H1 (cell line): ENCODE measurements at regions not wholly inside any gene's neighbourhood (a gene's known extent, or its start where the extent isn't known, plus 50 kb on each side); places are given as distances from the start of the nearest gene placed in this dataset.

Experiments used
- CTCF ChIA-PET: fragments of 300-600 bp; sonication (Branson Sonifier 250); formaldehyde crosslinking; loops from one replicate; lab custom pipeline; 2021; ENCODE audit not compliant: partially characterized antibody; lab: Charles Lee
- POLR2A ChIA-PET: fragments of 300-600 bp; sonication (Branson Sonifier 250); formaldehyde crosslinking; loops from one replicate; lab custom pipeline; 2021; ENCODE audit warnings: inconsistent platforms; ENCODE audit not compliant: partially characterized antibody; lab: Charles Lee
- DNase-seq, 2 experiments: peaks; one replicate each; pipeline versions ENCODE4 v3.0.0 to v3.0.0-alpha.2; 2010 to 2022; ENCODE audit warnings: low spot score in 2 of 2, low read depth in 1 of 2, mixed read lengths in 1 of 2
- FAIRE-seq: peaks from 2 replicates; lab custom pipeline; 2011; peaks lifted over from hg19 to GRCh38; lab: Jason Lieb, UNC
- H2AFZ ChIP-seq: 2 replicates; pipeline ENCODE4 v1.8.1; 2012; ENCODE audit warnings: low read length, inconsistent platforms
- H2AK5ac ChIP-seq: 2 replicates; pipeline ENCODE4 v1.6.1; 2013; ENCODE audit warnings: low read depth, low read length
- H2BK120ac ChIP-seq: replicated peaks from 2 replicates; pipeline ENCODE3; 2013; ENCODE audit warnings: low read depth, low read length, inconsistent platforms
- H2BK12ac ChIP-seq: 2 replicates; pipeline ENCODE4 v1.6.1; 2013; ENCODE audit warnings: low read depth, low read length
- H2BK15ac ChIP-seq: 2 replicates; pipeline ENCODE4 v1.6.1; 2013; ENCODE audit warnings: low read length
- H2BK20ac ChIP-seq: 2 replicates; pipeline ENCODE4 v1.6.1; 2013; ENCODE audit warnings: low read length
- H2BK5ac ChIP-seq: 2 replicates; pipeline ENCODE4 v1.6.1; 2013; ENCODE audit warnings: low read depth, low read length
- H3K14ac ChIP-seq: 2 replicates; pipeline ENCODE4 v1.6.1; 2013; ENCODE audit warnings: inconsistent platforms; ENCODE audit not compliant: insufficient read length
- H3K18ac ChIP-seq: 2 replicates; pipeline ENCODE4 v1.6.1; 2013; ENCODE audit warnings: low read length; ENCODE audit errors: extremely low read depth
- H3K23ac ChIP-seq: 2 replicates; pipeline ENCODE4 v1.6.1; 2013; ENCODE audit warnings: inconsistent platforms; ENCODE audit not compliant: insufficient read length
- H3K23me2 ChIP-seq: 2 replicates; pipeline ENCODE4 v1.6.1; 2013; ENCODE audit warnings: low read depth, low read length
- H3K27ac ChIP-seq: 2 replicates; pipeline ENCODE4 v1.6.1; 2011; ENCODE audit warnings: low read depth, low read length, inconsistent platforms
- H3K27me3 ChIP-seq, 4 experiments: replicated peaks in 1 of 4; 1 replicate in 1 of 4; 2 replicates in 3 of 4; pipeline versions ENCODE4 v1.6.1 to v1.8.1; 2011 to 2013; ENCODE audit warnings: low read length in 3 of 4, mild to moderate bottlenecking in 3 of 4, inconsistent platforms in 2 of 4, mixed read lengths in 2 of 4, moderate library complexity in 1 of 4; ENCODE audit not compliant: control insufficient read depth in 3 of 4, insufficient read depth in 3 of 4; ENCODE audit errors: extremely low read depth in 1 of 4
- H3K36me3 ChIP-seq, 4 experiments: 2 replicates each; pipeline versions ENCODE4 v1.6.1 to v1.8.1; 2011 to 2013; ENCODE audit warnings: mild to moderate bottlenecking in 4 of 4, low read length in 3 of 4, moderate library complexity in 2 of 4, control low read depth in 1 of 4, inconsistent platforms in 1 of 4; ENCODE audit not compliant: insufficient read depth in 4 of 4, control insufficient read depth in 2 of 4
- H3K4ac ChIP-seq: replicated peaks from 2 replicates; pipeline ENCODE3; 2013; ENCODE audit warnings: low read length, low read depth, mixed read lengths, inconsistent platforms; ENCODE audit not compliant: insufficient read length
- H3K4me1 ChIP-seq, 4 experiments: replicated peaks in 1 of 4; 1 replicate in 1 of 4; 2 replicates in 3 of 4; pipeline versions ENCODE4 v1.6.1 to v1.8.1; 2011 to 2013; ENCODE audit warnings: low read length in 3 of 4, inconsistent platforms in 2 of 4, mixed read lengths in 1 of 4; ENCODE audit not compliant: insufficient read depth in 4 of 4, control insufficient read depth in 3 of 4
- H3K4me2 ChIP-seq, 2 experiments: 2 replicates each; pipeline versions ENCODE4 v1.6.1 to v1.8.1; 2011 to 2013; ENCODE audit warnings: low read depth in 2 of 2, low read length in 2 of 2, control low read depth in 1 of 2, inconsistent platforms in 1 of 2, mild to moderate bottlenecking in 1 of 2; ENCODE audit not compliant: insufficient read depth in 1 of 2
- H3K4me3 ChIP-seq, 4 experiments: fragments of 200-600, 300-600 bp in 1 of 4; sonication (generic), shearing (Covaris generic), sonication (Bioruptor Twin) in 1 of 4; 2 replicates each; pipeline versions ENCODE4 v1.5.1 to v1.8.1; 2011 to 2016; ENCODE audit warnings: low read length in 4 of 4, low read depth in 3 of 4, control low read depth in 2 of 4, inconsistent platforms in 2 of 4, mild to moderate bottlenecking in 2 of 4, mixed read lengths in 1 of 4, moderate library complexity in 1 of 4; ENCODE audit not compliant: insufficient read depth in 2 of 4; ENCODE audit errors: extremely low read depth in 1 of 4
- H3K56ac ChIP-seq: replicated peaks from 2 replicates; pipeline ENCODE3; 2013; ENCODE audit warnings: low read depth, mild to moderate bottlenecking, mixed read lengths, low read length, inconsistent platforms; ENCODE audit not compliant: insufficient read length
- H3K79me1 ChIP-seq: 2 replicates; pipeline ENCODE4 v1.6.1; 2013; ENCODE audit warnings: low read depth, low read length, control low read depth
- H3K79me2 ChIP-seq, 2 experiments: 2 replicates each; pipeline versions ENCODE4 v1.6.1 to v1.8.1; 2012 to 2013; ENCODE audit warnings: low read length in 2 of 2, mild to moderate bottlenecking in 2 of 2, inconsistent platforms in 1 of 2; ENCODE audit not compliant: insufficient read depth in 2 of 2, control insufficient read depth in 1 of 2
- H3K9ac ChIP-seq, 4 experiments: replicated peaks in 1 of 4; 1 replicate in 1 of 4; 2 replicates in 3 of 4; pipeline versions ENCODE4 v1.6.1 to v1.8.1; 2011 to 2013; ENCODE audit warnings: low read depth in 3 of 4, low read length in 3 of 4, control low read depth in 2 of 4, mild to moderate bottlenecking in 2 of 4, moderate library complexity in 2 of 4, inconsistent platforms in 1 of 4; ENCODE audit errors: extremely low read depth in 1 of 4
- H3K9me3 ChIP-seq, 2 experiments: 2 replicates each; pipeline versions ENCODE4 v1.6.1 to v1.8.1; 2012 to 2013; ENCODE audit warnings: mild to moderate bottlenecking in 2 of 2, moderate library complexity in 2 of 2, control low read depth in 1 of 2, inconsistent platforms in 1 of 2, low read depth in 1 of 2, low read length in 1 of 2, mixed read lengths in 1 of 2; ENCODE audit not compliant: insufficient read depth in 2 of 2
- H4K20me1 ChIP-seq, 2 experiments: replicated peaks in 1 of 2; 2 replicates each; pipeline versions ENCODE3 to v1.8.1; 2011 to 2013; ENCODE audit warnings: inconsistent platforms in 2 of 2, low read length in 2 of 2, mild to moderate bottlenecking in 1 of 2; ENCODE audit not compliant: insufficient read depth in 2 of 2, control insufficient read depth in 1 of 2
- H4K5ac ChIP-seq: 2 replicates; pipeline ENCODE4 v1.6.1; 2013; ENCODE audit warnings: low read length, low read depth, mixed read lengths, inconsistent platforms; ENCODE audit not compliant: insufficient read length
- H4K8ac ChIP-seq: 2 replicates; pipeline ENCODE4 v1.8.0; 2013; ENCODE audit warnings: mild to moderate bottlenecking, moderate library complexity, low read length, inconsistent platforms; ENCODE audit not compliant: insufficient read depth; ENCODE audit errors: extremely low read depth
- H4K91ac ChIP-seq: replicated peaks from 2 replicates; pipeline ENCODE3; 2013; ENCODE audit warnings: low read length, mixed read lengths, inconsistent platforms; ENCODE audit not compliant: insufficient read length
- BCL11A ChIP-seq, 2 experiments: IDR thresholded peaks; one replicate each; pipeline ENCODE4 v1.6.1; 2011; ENCODE audit warnings: low read depth in 2 of 2, low read length in 2 of 2, mild to moderate bottlenecking in 2 of 2
- CREB1 ChIP-seq: IDR thresholded peaks from 2 replicates; pipeline ENCODE4 v1.6.1; 2012; ENCODE audit warnings: inconsistent platforms
- EP300 ChIP-seq, 2 experiments: IDR thresholded peaks; 1 replicate in 1 of 2; 2 replicates in 1 of 2; pipeline ENCODE4 v1.6.1; 2011 to 2012; ENCODE audit warnings: low read depth in 2 of 2, low read length in 2 of 2, mild to moderate bottlenecking in 2 of 2, borderline replicate concordance in 1 of 2, inconsistent platforms in 1 of 2, moderate library complexity in 1 of 2
- GABPA ChIP-seq: IDR thresholded peaks from 2 replicates; pipeline ENCODE4 v1.6.1; 2011; ENCODE audit warnings: mild to moderate bottlenecking, low read length, moderate library complexity, borderline replicate concordance; ENCODE audit not compliant: insufficient read depth
- KDM4A ChIP-seq: IDR thresholded peaks from one replicate; pipeline ENCODE4 v1.7.1; 2012; ENCODE audit warnings: low read depth, mild to moderate bottlenecking, moderate library complexity, low read length, inconsistent platforms; ENCODE audit not compliant: severe bottlenecking
- RXRA ChIP-seq: IDR thresholded peaks from 2 replicates; pipeline ENCODE4 v1.6.1; 2011; ENCODE audit warnings: low read depth, mild to moderate bottlenecking, low read length, moderate library complexity; ENCODE audit not compliant: insufficient read depth
- SP1 ChIP-seq: IDR thresholded peaks from 2 replicates; pipeline ENCODE4 v1.6.1; 2011; ENCODE audit warnings: low read depth, low read length
- SP2 ChIP-seq: IDR thresholded peaks from 2 replicates; pipeline ENCODE4 v1.6.1; 2012; ENCODE audit warnings: mild to moderate bottlenecking, low read length, inconsistent platforms
- SRF ChIP-seq: IDR thresholded peaks from 2 replicates; pipeline ENCODE4 v1.6.1; 2011; ENCODE audit warnings: mild to moderate bottlenecking, low read depth, low read length, moderate library complexity
- TBP ChIP-seq: IDR thresholded peaks from 2 replicates; pipeline ENCODE4 v1.6.1; 2011; ENCODE audit warnings: low read depth, low read length, improper control_type of control experiment
- WGBS, 2 experiments: shearing (Covaris generic) in 1 of 2; methylation state at CpG; one replicate each; pipeline versions ENCODE4 v1.1.6 to v1.1.7; 2013 to 2015; ENCODE audit warnings: low lambda C conversion rate in 2 of 2, mixed read lengths in 2 of 2, inconsistent platforms in 1 of 2, low coverage in 1 of 2, missing lambda C conversion rate in 1 of 2; ENCODE audit not compliant: insufficient replicate concordance in 2 of 2, insufficient coverage in 1 of 2, insufficient read length in 1 of 2; ENCODE audit errors: extremely low coverage in 1 of 2, missing lambda C conversion rate in 1 of 2; 5-methylcytosine and 5-hydroxymethylcytosine counted together
- TF ChIP-seq, protein P1 (sequence below): IDR thresholded peaks from 2 replicates; pipeline ENCODE4 v1.6.1; 2011; ENCODE audit warnings: low read depth, mild to moderate bottlenecking, low read length; ENCODE audit not compliant: insufficient read depth
- TF ChIP-seq, protein P2 (sequence below): IDR thresholded peaks from 2 replicates; pipeline ENCODE4 v1.6.1; 2012; ENCODE audit warnings: low read length, inconsistent platforms

DNA sequence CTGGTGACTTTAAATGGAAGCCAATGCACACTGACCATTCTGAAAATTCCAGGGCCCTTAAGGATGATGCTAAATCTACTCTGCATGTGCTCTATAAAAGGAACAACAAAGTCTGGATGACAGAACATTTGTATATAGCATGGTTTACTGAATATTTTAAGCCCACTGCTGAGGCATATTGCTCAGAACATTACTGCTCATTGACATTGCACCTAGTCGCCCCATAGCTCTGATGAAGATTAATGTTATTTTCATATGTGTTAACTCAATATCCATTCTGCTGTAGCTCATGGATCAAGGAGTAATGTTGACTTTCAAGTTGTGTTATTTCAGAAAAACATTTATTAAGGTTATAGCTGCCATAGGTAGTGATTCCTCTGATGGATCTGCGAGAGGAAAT is 827.5 kb upstream of the CHAC2 start:
- Histone ChIP-seq H3K4me3 (no peak overlapping the region), H3K4me2 (no peak overlapping the region), H2AFZ (no peak overlapping the region), H3K36me3 (no peaks in the 10 kb centered on the region), H4K5ac (no peak overlapping the region), H2AK5ac (no peak overlapping the region), H3K9ac (no peak overlapping the region), H3K79me2 (no peaks in the 10 kb centered on the region), H4K8ac (no peak overlapping the region), H3K23ac (no peak overlapping the region), H2BK15ac (no peak overlapping the region), H3K18ac (no peak overlapping the region), H2BK20ac (no peak overlapping the region), H3K14ac (no peak overlapping the region), H3K4ac (no peak overlapping the region), H4K20me1 (no peaks in the 10 kb centered on the region), H3K27ac (no peak overlapping the region), H3K27me3 (no peaks in the 10 kb centered on the region), H3K23me2 (no peaks in the 10 kb centered on the region), H3K56ac (no peak overlapping the region), H2BK5ac (no peak overlapping the region), H3K9me3 (peaks cover 0 to 10% of the 10 kb centered on the region in 2 experiments; a peak in 1 of 4 replicates), H3K4me1 (no peaks in the 10 kb centered on the region), H4K91ac (no peak overlapping the region), H2BK12ac (no peak overlapping the region), H2BK120ac (no peak overlapping the region), H3K79me1 (no peaks in the 10 kb centered on the region)
- WGBS, 2 experiments = 82% methylated on average over 2 of the region's 2 CpGs; no CpG with 5 or more reads in 1 of the 2 experiments
- CTCF ChIA-PET = interaction anchor here (0.7 to 1.1 kb wide), 2 partner anchors 16 to 129 kb away, joined by 3 read pairs; no protein-coding TSS in a partner anchor
- FAIRE-seq (no peak), DNase-seq (no peak)
- POLR2A ChIA-PET = no interaction called here
- no peak for TF ChIP-seq EP300 (IDR thresholded peaks at IDR 0.05; ENCODE audit: borderline replicate concordance in 1 of 2, low read depth in 2 of 2, low read length in 2 of 2)
- TF ChIP-seq BCL11A (IDR thresholded peaks at IDR 0.05; ENCODE audit: low read depth in 2 of 2, low read length in 2 of 2) = no peak
- no peak for TF ChIP-seq SP1
- TF ChIP-seq GABPA = no peak
- TF ChIP-seq SP2 = no peak
- TF ChIP-seq CREB1 = no peak
- no peak for TF ChIP-seq TBP
- TF ChIP-seq, protein P1, sequence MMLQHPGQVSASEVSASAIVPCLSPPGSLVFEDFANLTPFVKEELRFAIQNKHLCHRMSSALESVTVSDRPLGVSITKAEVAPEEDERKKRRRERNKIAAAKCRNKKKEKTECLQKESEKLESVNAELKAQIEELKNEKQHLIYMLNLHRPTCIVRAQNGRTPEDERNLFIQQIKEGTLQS = no peak
- TF ChIP-seq RXRA = no peak
- TF ChIP-seq SRF = no peak
- TF ChIP-seq, protein P2, sequence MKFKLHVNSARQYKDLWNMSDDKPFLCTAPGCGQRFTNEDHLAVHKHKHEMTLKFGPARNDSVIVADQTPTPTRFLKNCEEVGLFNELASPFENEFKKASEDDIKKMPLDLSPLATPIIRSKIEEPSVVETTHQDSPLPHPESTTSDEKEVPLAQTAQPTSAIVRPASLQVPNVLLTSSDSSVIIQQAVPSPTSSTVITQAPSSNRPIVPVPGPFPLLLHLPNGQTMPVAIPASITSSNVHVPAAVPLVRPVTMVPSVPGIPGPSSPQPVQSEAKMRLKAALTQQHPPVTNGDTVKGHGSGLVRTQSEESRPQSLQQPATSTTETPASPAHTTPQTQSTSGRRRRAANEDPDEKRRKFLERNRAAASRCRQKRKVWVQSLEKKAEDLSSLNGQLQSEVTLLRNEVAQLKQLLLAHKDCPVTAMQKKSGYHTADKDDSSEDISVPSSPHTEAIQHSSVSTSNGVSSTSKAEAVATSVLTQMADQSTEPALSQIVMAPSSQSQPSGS = no peak
- TF ChIP-seq KDM4A = no peak
